H1 (cell line): ENCODE measurements at regions not wholly inside any gene's neighbourhood (a gene's known extent, or its start where the extent isn't known, plus 50 kb on each side); places are given as distances from the start of the nearest gene placed in this dataset.

Source experiments
- CTCF ChIA-PET: fragments of 300-600 bp; sonication (Branson Sonifier 250); formaldehyde crosslinking; loops from one replicate; lab custom pipeline; 2021; ENCODE audit not compliant: partially characterized antibody; lab: Charles Lee
- POLR2A ChIA-PET: fragments of 300-600 bp; sonication (Branson Sonifier 250); formaldehyde crosslinking; loops from one replicate; lab custom pipeline; 2021; ENCODE audit warnings: inconsistent platforms; ENCODE audit not compliant: partially characterized antibody; lab: Charles Lee
- DNase-seq, 2 experiments: peaks; one replicate each; pipeline versions ENCODE4 v3.0.0 to v3.0.0-alpha.2; 2010 to 2022; ENCODE audit warnings: low spot score in 2 of 2, low read depth in 1 of 2, mixed read lengths in 1 of 2
- FAIRE-seq: peaks from 2 replicates; lab custom pipeline; 2011; peaks lifted over from hg19 to GRCh38; lab: Jason Lieb, UNC
- H2AFZ ChIP-seq: 2 replicates; pipeline ENCODE4 v1.8.1; 2012; ENCODE audit warnings: low read length, inconsistent platforms
- H2AK5ac ChIP-seq: 2 replicates; pipeline ENCODE4 v1.6.1; 2013; ENCODE audit warnings: low read depth, low read length
- H2BK120ac ChIP-seq: replicated peaks from 2 replicates; pipeline ENCODE3; 2013; ENCODE audit warnings: low read depth, low read length, inconsistent platforms
- H2BK12ac ChIP-seq: 2 replicates; pipeline ENCODE4 v1.6.1; 2013; ENCODE audit warnings: low read depth, low read length
- H2BK15ac ChIP-seq: 2 replicates; pipeline ENCODE4 v1.6.1; 2013; ENCODE audit warnings: low read length
- H2BK20ac ChIP-seq: 2 replicates; pipeline ENCODE4 v1.6.1; 2013; ENCODE audit warnings: low read length
- H2BK5ac ChIP-seq: 2 replicates; pipeline ENCODE4 v1.6.1; 2013; ENCODE audit warnings: low read depth, low read length
- H3K14ac ChIP-seq: 2 replicates; pipeline ENCODE4 v1.6.1; 2013; ENCODE audit warnings: inconsistent platforms; ENCODE audit not compliant: insufficient read length
- H3K18ac ChIP-seq: 2 replicates; pipeline ENCODE4 v1.6.1; 2013; ENCODE audit warnings: low read length; ENCODE audit errors: extremely low read depth
- H3K23ac ChIP-seq: 2 replicates; pipeline ENCODE4 v1.6.1; 2013; ENCODE audit warnings: inconsistent platforms; ENCODE audit not compliant: insufficient read length
- H3K23me2 ChIP-seq: 2 replicates; pipeline ENCODE4 v1.6.1; 2013; ENCODE audit warnings: low read depth, low read length
- H3K27ac ChIP-seq: 2 replicates; pipeline ENCODE4 v1.6.1; 2011; ENCODE audit warnings: low read depth, low read length, inconsistent platforms
- H3K27me3 ChIP-seq, 4 experiments: replicated peaks in 1 of 4; 1 replicate in 1 of 4; 2 replicates in 3 of 4; pipeline versions ENCODE4 v1.6.1 to v1.8.1; 2011 to 2013; ENCODE audit warnings: low read length in 3 of 4, mild to moderate bottlenecking in 3 of 4, inconsistent platforms in 2 of 4, mixed read lengths in 2 of 4, moderate library complexity in 1 of 4; ENCODE audit not compliant: control insufficient read depth in 3 of 4, insufficient read depth in 3 of 4; ENCODE audit errors: extremely low read depth in 1 of 4
- H3K36me3 ChIP-seq, 4 experiments: 2 replicates each; pipeline versions ENCODE4 v1.6.1 to v1.8.1; 2011 to 2013; ENCODE audit warnings: mild to moderate bottlenecking in 4 of 4, low read length in 3 of 4, moderate library complexity in 2 of 4, control low read depth in 1 of 4, inconsistent platforms in 1 of 4; ENCODE audit not compliant: insufficient read depth in 4 of 4, control insufficient read depth in 2 of 4
- H3K4ac ChIP-seq: replicated peaks from 2 replicates; pipeline ENCODE3; 2013; ENCODE audit warnings: low read length, low read depth, mixed read lengths, inconsistent platforms; ENCODE audit not compliant: insufficient read length
- H3K4me1 ChIP-seq, 4 experiments: replicated peaks in 1 of 4; 1 replicate in 1 of 4; 2 replicates in 3 of 4; pipeline versions ENCODE4 v1.6.1 to v1.8.1; 2011 to 2013; ENCODE audit warnings: low read length in 3 of 4, inconsistent platforms in 2 of 4, mixed read lengths in 1 of 4; ENCODE audit not compliant: insufficient read depth in 4 of 4, control insufficient read depth in 3 of 4
- H3K4me2 ChIP-seq, 2 experiments: 2 replicates each; pipeline versions ENCODE4 v1.6.1 to v1.8.1; 2011 to 2013; ENCODE audit warnings: low read depth in 2 of 2, low read length in 2 of 2, control low read depth in 1 of 2, inconsistent platforms in 1 of 2, mild to moderate bottlenecking in 1 of 2; ENCODE audit not compliant: insufficient read depth in 1 of 2
- H3K4me3 ChIP-seq, 4 experiments: fragments of 200-600, 300-600 bp in 1 of 4; sonication (generic), shearing (Covaris generic), sonication (Bioruptor Twin) in 1 of 4; 2 replicates each; pipeline versions ENCODE4 v1.5.1 to v1.8.1; 2011 to 2016; ENCODE audit warnings: low read length in 4 of 4, low read depth in 3 of 4, control low read depth in 2 of 4, inconsistent platforms in 2 of 4, mild to moderate bottlenecking in 2 of 4, mixed read lengths in 1 of 4, moderate library complexity in 1 of 4; ENCODE audit not compliant: insufficient read depth in 2 of 4; ENCODE audit errors: extremely low read depth in 1 of 4
- H3K56ac ChIP-seq: replicated peaks from 2 replicates; pipeline ENCODE3; 2013; ENCODE audit warnings: low read depth, mild to moderate bottlenecking, mixed read lengths, low read length, inconsistent platforms; ENCODE audit not compliant: insufficient read length
- H3K79me1 ChIP-seq: 2 replicates; pipeline ENCODE4 v1.6.1; 2013; ENCODE audit warnings: low read depth, low read length, control low read depth
- H3K79me2 ChIP-seq, 2 experiments: 2 replicates each; pipeline versions ENCODE4 v1.6.1 to v1.8.1; 2012 to 2013; ENCODE audit warnings: low read length in 2 of 2, mild to moderate bottlenecking in 2 of 2, inconsistent platforms in 1 of 2; ENCODE audit not compliant: insufficient read depth in 2 of 2, control insufficient read depth in 1 of 2
- H3K9ac ChIP-seq, 4 experiments: replicated peaks in 1 of 4; 1 replicate in 1 of 4; 2 replicates in 3 of 4; pipeline versions ENCODE4 v1.6.1 to v1.8.1; 2011 to 2013; ENCODE audit warnings: low read depth in 3 of 4, low read length in 3 of 4, control low read depth in 2 of 4, mild to moderate bottlenecking in 2 of 4, moderate library complexity in 2 of 4, inconsistent platforms in 1 of 4; ENCODE audit errors: extremely low read depth in 1 of 4
- H3K9me3 ChIP-seq, 2 experiments: 2 replicates each; pipeline versions ENCODE4 v1.6.1 to v1.8.1; 2012 to 2013; ENCODE audit warnings: mild to moderate bottlenecking in 2 of 2, moderate library complexity in 2 of 2, control low read depth in 1 of 2, inconsistent platforms in 1 of 2, low read depth in 1 of 2, low read length in 1 of 2, mixed read lengths in 1 of 2; ENCODE audit not compliant: insufficient read depth in 2 of 2
- H4K20me1 ChIP-seq, 2 experiments: replicated peaks in 1 of 2; 2 replicates each; pipeline versions ENCODE3 to v1.8.1; 2011 to 2013; ENCODE audit warnings: inconsistent platforms in 2 of 2, low read length in 2 of 2, mild to moderate bottlenecking in 1 of 2; ENCODE audit not compliant: insufficient read depth in 2 of 2, control insufficient read depth in 1 of 2
- H4K5ac ChIP-seq: 2 replicates; pipeline ENCODE4 v1.6.1; 2013; ENCODE audit warnings: low read length, low read depth, mixed read lengths, inconsistent platforms; ENCODE audit not compliant: insufficient read length
- H4K8ac ChIP-seq: 2 replicates; pipeline ENCODE4 v1.8.0; 2013; ENCODE audit warnings: mild to moderate bottlenecking, moderate library complexity, low read length, inconsistent platforms; ENCODE audit not compliant: insufficient read depth; ENCODE audit errors: extremely low read depth
- H4K91ac ChIP-seq: replicated peaks from 2 replicates; pipeline ENCODE3; 2013; ENCODE audit warnings: low read length, mixed read lengths, inconsistent platforms; ENCODE audit not compliant: insufficient read length
- CHD1 ChIP-seq: IDR thresholded peaks from 2 replicates; pipeline ENCODE4 v1.6.1; 2012; ENCODE audit warnings: low read depth, low read length, improper control_type of control experiment
- WGBS, 2 experiments: shearing (Covaris generic) in 1 of 2; methylation state at CpG; one replicate each; pipeline versions ENCODE4 v1.1.6 to v1.1.7; 2013 to 2015; ENCODE audit warnings: low lambda C conversion rate in 2 of 2, mixed read lengths in 2 of 2, inconsistent platforms in 1 of 2, low coverage in 1 of 2, missing lambda C conversion rate in 1 of 2; ENCODE audit not compliant: insufficient replicate concordance in 2 of 2, insufficient coverage in 1 of 2, insufficient read length in 1 of 2; ENCODE audit errors: extremely low coverage in 1 of 2, missing lambda C conversion rate in 1 of 2; 5-methylcytosine and 5-hydroxymethylcytosine counted together

- Histone ChIP-seq H3K79me1 (no peaks in the 10 kb centered on the region), H3K79me2 (no peaks in the 10 kb centered on the region), H4K8ac (no peak overlapping the region), H3K36me3 (no peaks in the 10 kb centered on the region), H2BK5ac (no peak overlapping the region), H3K4me1 (no peaks in the 10 kb centered on the region), H3K18ac (no peak overlapping the region), H3K4me2 (no peak overlapping the region), H2AFZ (no peak overlapping the region), H3K27me3 (no peaks in the 10 kb centered on the region), H4K20me1 (no peaks in the 10 kb centered on the region), H4K5ac (no peak overlapping the region), H2AK5ac (no peak overlapping the region), H3K4ac (no peak overlapping the region), H2BK15ac (no peak overlapping the region), H3K9ac (no peak overlapping the region), H3K23me2 (no peaks in the 10 kb centered on the region), H3K14ac (no peak overlapping the region), H3K4me3 (no peak overlapping the region), H3K9me3 (no peaks in the 10 kb centered on the region), H3K27ac (no peak overlapping the region), H3K23ac (no peak overlapping the region), H4K91ac (no peak overlapping the region), H3K56ac (no peak overlapping the region), H2BK12ac (no peak overlapping the region), H2BK120ac (no peak overlapping the region), H2BK20ac (no peak overlapping the region)
- ChIA-PET POLR2A (no interaction called here), CTCF (interaction anchor here (1.6 kb wide), 1 partner anchor 12 kb away, joined by 3 read pairs; no protein-coding TSS in a partner anchor)
- WGBS, 2 experiments = 95% methylated on average over 1 of the region's 1 CpG; no CpG with 5 or more reads in 1 of the 2 experiments
- FAIRE-seq (no peak), DNase-seq (no peak)
- TF ChIP-seq CHD1 = no peak
Observed at GRCh38 chr6:74362391-74362790, 666.4 kb downstream of the CD109 start.
